ENCODE measurements at regions not wholly inside any gene's neighbourhood (a gene's known extent, or its start where the extent isn't known, plus 50 kb on each side); places are given as distances from the start of the nearest gene placed in this dataset.

DNA sequence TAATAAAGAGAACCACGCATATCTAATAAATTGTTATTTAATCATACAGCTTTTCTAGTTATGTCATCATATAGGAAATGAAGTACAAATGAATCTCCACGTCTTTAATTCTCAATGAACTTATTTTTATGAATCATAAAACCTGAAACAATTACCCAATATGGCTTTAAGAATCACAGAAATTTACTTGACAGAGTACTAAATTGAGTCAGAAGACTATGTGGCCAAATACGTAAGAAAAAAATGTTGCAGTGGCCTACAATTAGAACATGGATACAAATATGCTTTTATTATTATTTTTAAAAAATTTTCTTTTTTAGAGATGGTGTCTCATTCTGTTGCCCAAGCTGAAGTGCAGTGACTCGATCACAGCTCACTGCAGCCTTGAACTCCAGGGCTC lies 584.7 kb upstream of the SLC35B3 start:
- no peak for DNase-seq (ENCODE audit: extremely low read depth, low read depth)
- H3K4me3 ChIP-seq (replicated peaks; ENCODE audit: low read depth, low read length): no peak overlapping the region
- TF ChIP-seq, protein P1, sequence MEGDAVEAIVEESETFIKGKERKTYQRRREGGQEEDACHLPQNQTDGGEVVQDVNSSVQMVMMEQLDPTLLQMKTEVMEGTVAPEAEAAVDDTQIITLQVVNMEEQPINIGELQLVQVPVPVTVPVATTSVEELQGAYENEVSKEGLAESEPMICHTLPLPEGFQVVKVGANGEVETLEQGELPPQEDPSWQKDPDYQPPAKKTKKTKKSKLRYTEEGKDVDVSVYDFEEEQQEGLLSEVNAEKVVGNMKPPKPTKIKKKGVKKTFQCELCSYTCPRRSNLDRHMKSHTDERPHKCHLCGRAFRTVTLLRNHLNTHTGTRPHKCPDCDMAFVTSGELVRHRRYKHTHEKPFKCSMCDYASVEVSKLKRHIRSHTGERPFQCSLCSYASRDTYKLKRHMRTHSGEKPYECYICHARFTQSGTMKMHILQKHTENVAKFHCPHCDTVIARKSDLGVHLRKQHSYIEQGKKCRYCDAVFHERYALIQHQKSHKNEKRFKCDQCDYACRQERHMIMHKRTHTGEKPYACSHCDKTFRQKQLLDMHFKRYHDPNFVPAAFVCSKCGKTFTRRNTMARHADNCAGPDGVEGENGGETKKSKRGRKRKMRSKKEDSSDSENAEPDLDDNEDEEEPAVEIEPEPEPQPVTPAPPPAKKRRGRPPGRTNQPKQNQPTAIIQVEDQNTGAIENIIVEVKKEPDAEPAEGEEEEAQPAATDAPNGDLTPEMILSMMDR (IDR thresholded peaks at IDR 0.05; ENCODE audit: low read depth, low read length, missing control alignments): no peak

DNA sequence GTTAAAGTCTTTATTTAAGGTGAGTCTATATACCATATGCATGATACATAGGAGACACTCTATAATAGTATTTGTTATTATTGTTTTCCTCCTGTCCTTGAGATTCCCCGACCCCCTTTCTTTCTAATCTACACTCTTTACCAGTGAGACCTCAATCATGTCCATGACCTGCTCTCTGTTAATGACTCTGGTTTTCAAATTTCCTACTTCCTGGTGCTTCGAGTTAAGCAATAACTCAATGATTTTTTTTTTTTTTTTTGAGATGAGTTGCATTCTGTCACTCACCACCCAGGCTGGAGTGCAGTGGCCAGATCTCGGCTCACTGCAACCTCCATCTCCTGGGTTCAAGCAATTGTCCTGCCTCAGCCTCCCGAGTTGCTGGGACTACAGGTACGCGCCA lies 574.6 kb upstream of the SLC35B3 start:
- no peak for DNase-seq (ENCODE audit: extremely low read depth, low read depth)
- no peak overlapping the region for H3K4me3 ChIP-seq (replicated peaks; ENCODE audit: low read depth, low read length)
- TF ChIP-seq, protein P1 (IDR thresholded peaks at IDR 0.05; ENCODE audit: low read depth, low read length, missing control alignments): no peak

DNA sequence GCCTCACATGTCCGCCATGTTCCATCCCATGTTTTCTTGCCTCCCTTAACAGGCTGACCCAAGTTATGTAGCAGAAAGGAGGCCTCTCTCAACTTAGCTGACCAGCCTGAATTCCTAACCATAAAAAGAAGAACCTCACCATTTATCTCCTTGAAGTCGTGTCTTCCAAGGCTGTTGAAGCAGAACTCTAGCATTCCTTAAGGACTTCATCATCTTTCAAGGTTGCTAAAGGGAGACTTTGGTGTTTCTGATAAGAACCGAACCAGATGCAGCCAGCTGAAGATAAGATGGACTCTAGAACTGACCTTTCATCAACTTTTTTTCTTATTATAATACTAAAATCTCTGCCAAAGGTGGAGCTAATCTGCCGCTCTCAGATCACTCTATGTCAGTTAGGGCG lies 571.7 kb upstream of the SLC35B3 start:
- TF ChIP-seq, protein P1 (IDR thresholded peaks at IDR 0.05; ENCODE audit: low read depth, low read length, missing control alignments): no peak
- no peak for DNase-seq (ENCODE audit: extremely low read depth, low read depth)
- no peak overlapping the region for H3K4me3 ChIP-seq (replicated peaks; ENCODE audit: low read depth, low read length)

DNA sequence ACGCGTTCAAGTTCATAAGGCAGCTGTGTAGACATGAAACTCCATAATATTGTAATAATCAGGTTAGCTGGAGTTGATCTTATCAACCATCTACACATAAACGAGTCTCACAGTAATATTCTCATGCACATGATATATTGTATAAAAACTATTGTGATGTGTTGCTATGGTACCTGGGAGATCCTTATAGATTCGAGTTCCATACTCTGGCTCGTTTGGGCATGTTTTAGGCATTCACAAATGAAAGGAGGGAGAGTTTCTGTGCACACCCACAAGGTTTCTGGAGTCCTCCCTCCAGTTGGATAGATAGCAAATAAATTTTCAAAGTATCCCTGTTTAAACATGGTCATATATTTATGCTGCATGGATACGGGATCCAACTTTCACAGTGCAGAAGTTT lies 567.5 kb upstream of the SLC35B3 start:
- TF ChIP-seq, protein P1 (IDR thresholded peaks at IDR 0.05; ENCODE audit: low read depth, low read length, missing control alignments): no peak
- no peak for DNase-seq (ENCODE audit: extremely low read depth, low read depth)
- no peak overlapping the region for H3K4me3 ChIP-seq (replicated peaks; ENCODE audit: low read depth, low read length)

DNA sequence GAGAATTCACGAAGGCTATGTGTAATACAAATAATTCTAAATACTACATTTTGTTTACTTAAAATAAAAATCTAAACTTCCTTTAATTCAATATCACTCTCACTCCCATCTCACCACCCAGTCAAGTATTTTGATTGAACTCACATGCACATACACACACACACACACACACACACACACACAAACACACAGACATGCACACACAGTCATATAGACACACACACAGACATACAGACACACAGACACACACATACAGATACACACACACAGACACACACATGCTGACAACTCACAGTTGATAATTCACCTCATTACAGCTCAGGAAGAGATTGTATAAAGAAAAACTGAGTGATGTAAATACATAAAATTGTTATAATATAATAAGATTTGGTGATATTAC lies 559.8 kb upstream of the SLC35B3 start:
- no peak overlapping the region for H3K4me3 ChIP-seq (replicated peaks; ENCODE audit: low read depth, low read length)

DNA sequence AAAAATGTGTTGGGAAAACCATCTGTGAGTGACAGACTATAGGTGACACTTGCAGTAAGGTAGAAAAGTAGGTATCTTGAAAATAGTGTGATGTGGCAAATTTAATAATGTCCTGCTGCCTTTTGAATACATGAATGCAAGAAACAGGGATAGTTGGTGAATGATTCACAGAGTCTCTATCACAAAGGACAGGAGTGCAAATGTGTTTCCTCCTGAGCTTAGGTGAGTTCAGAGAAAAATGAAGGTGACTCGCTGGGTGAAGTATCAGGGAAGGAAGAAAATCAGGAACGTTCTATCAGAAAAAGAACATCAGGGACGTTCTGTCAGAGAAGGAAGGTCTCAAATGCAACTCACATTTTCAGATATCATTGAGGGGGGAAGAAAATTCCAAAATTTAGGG lies 557.8 kb upstream of the SLC35B3 start:
- no peak for DNase-seq (ENCODE audit: extremely low read depth, low read depth)

More for the DNA sequence above, 559.8 kb upstream of the SLC35B3 start:
- TF ChIP-seq, protein P1 (IDR thresholded peaks at IDR 0.05; ENCODE audit: low read depth, low read length, missing control alignments): no peak
- DNase-seq (ENCODE audit: extremely low read depth, low read depth): no peak

DNA sequence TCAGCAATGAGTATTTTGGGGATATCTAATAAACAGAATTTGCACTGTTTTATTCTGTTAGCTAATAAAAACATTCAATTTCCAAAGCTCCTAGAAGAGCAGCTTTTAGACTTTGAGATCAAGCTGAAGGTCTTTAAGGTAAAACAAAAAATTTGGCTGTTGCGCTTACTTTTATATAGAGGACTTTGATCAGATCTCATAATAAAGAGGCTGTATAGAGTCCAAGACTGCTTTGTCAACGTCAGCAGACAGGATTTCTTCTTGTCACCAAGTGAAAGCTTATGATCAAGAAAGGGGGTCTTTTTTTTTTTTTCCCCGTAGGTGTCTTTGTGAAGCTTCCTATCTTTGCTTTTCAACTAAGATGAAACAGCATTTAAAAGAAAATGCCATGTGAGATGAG lies 556.5 kb upstream of the SLC35B3 start:
- no peak overlapping the region for H3K4me3 ChIP-seq (replicated peaks; ENCODE audit: low read depth, low read length)
- TF ChIP-seq, protein P1 (IDR thresholded peaks at IDR 0.05; ENCODE audit: low read depth, low read length, missing control alignments): no peak
- no peak for DNase-seq (ENCODE audit: extremely low read depth, low read depth)

More for the DNA sequence above, 557.8 kb upstream of the SLC35B3 start:
- no peak overlapping the region for H3K4me3 ChIP-seq (replicated peaks; ENCODE audit: low read depth, low read length)
- TF ChIP-seq, protein P1 (IDR thresholded peaks at IDR 0.05; ENCODE audit: low read depth, low read length, missing control alignments): no peak
